ENCODE measurements at regions not wholly inside any gene's neighbourhood (a gene's known extent, or its start where the extent isn't known, plus 50 kb on each side); places are given as distances from the start of the nearest gene placed in this dataset.

DNA sequence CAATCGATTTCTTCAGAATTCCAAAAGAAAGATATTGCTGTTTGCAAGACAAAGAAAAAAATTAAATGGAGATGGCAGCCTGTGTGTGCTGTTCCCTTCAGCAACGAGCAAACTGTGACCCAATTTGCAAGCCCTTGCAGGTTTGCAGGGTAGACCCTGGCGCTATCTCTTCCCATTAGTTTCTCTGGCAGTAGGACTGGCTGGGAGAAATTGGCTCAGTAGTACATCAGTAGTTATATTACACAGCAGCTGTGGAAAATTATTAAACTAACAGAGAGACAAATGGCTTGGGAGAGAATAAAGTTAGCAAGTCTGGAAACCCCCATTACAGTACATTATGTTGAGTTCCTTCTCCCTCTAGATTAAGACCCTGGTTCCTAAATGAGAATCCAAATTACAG lies 116.4 kb upstream of the ITGB1 start:
- TF ChIP-seq SUZ12 (IDR thresholded peaks at IDR 0.05; ENCODE audit: extremely low read depth, insufficient read depth, insufficient read length) = no peak
- no peak for TF ChIP-seq ZNF274 (IDR thresholded peaks at IDR 0.05; ENCODE audit: low read depth, low read length)

All from NT2/D1 (cell line).